HEK293T (cell line): ENCODE measurements at regions not wholly inside any gene's neighbourhood (a gene's known extent, or its start where the extent isn't known, plus 50 kb on each side); places are given as distances from the start of the nearest gene placed in this dataset.

Experiments used
- CTCF ChIA-PET: fragments of 350-600 bp; formaldehyde crosslinking; extraction: SDS; loops from one replicate; lab custom pipeline; 2021; ENCODE audit warnings: antibody characterized with exemption, inconsistent platforms; lab: Yijun Ruan, JAX
- POLR2A ChIA-PET: fragments of 350-600 bp; formaldehyde crosslinking; extraction: SDS; loops from one replicate; lab custom pipeline; 2020; ENCODE audit warnings: antibody characterized with exemption, inconsistent platforms; lab: Yijun Ruan, JAX
- DNase-seq: peaks from one replicate; pipeline ENCODE4 v3.0.0; 2012; ENCODE audit warnings: mixed read lengths; ENCODE audit errors: extremely low spot score
- ARNT ChIP-seq: fragments of 450-650 bp; IDR thresholded peaks from 2 replicates; pipeline ENCODE4 v1.6.1; 2017; ENCODE audit warnings: mild to moderate bottlenecking
- BHLHE40 ChIP-seq: fragments of 450-650 bp; IDR thresholded peaks from 2 replicates; pipeline ENCODE4 v1.6.1; 2016; ENCODE audit warnings: mild to moderate bottlenecking, moderate library complexity, borderline replicate concordance
- CTBP1 ChIP-seq: fragments of 450-650 bp; IDR thresholded peaks from 2 replicates; pipeline ENCODE4 v1.6.1; 2016; ENCODE audit warnings: borderline replicate concordance
- ELF4 ChIP-seq: fragments of 450-650 bp; IDR thresholded peaks from 2 replicates; pipeline ENCODE4 v1.6.1; 2017; ENCODE audit warnings: antibody characterized with exemption
- FOXA1 ChIP-seq: fragments of 450-650 bp; IDR thresholded peaks from 2 replicates; pipeline ENCODE4 v1.6.1; 2016; ENCODE audit warnings: mild to moderate bottlenecking
- FOXK2 ChIP-seq: fragments of 450-650 bp; IDR thresholded peaks from 2 replicates; pipeline ENCODE4 v1.6.1; 2016; ENCODE audit warnings: mild to moderate bottlenecking
- FOXM1 ChIP-seq: fragments of 450-650 bp; IDR thresholded peaks from 2 replicates; pipeline ENCODE4 v1.6.1; 2017; ENCODE audit warnings: mild to moderate bottlenecking, borderline replicate concordance
- HDGF ChIP-seq: fragments of 450-650 bp; IDR thresholded peaks from 2 replicates; pipeline ENCODE4 v1.6.1; 2017; ENCODE audit warnings: antibody characterized with exemption, borderline replicate concordance
- L3MBTL2 ChIP-seq: fragments of 450-650 bp; conservative IDR thresholded peaks from 2 replicates; pipeline ENCODE4 v1.6.1; 2016; ENCODE audit warnings: mild to moderate bottlenecking
- LEF1 ChIP-seq: fragments of 450-650 bp; IDR thresholded peaks from 2 replicates; pipeline ENCODE4 v1.6.1; 2017; ENCODE audit warnings: mild to moderate bottlenecking, borderline replicate concordance
- NFRKB ChIP-seq: fragments of 450-650 bp; IDR thresholded peaks from 2 replicates; pipeline ENCODE4 v1.6.1; 2016; ENCODE audit warnings: mild to moderate bottlenecking, moderate library complexity
- PKNOX1 ChIP-seq: fragments of 450-650 bp; IDR thresholded peaks from 2 replicates; pipeline ENCODE4 v1.6.1; 2016
- SP1 ChIP-seq: fragments of 450-650 bp; IDR thresholded peaks from 2 replicates; pipeline ENCODE4 v1.6.1; 2017
- SUZ12 ChIP-seq: fragments of 450-650 bp; IDR thresholded peaks from 2 replicates; pipeline ENCODE4 v1.6.1; 2016; ENCODE audit warnings: mild to moderate bottlenecking
- TARDBP ChIP-seq: fragments of 450-650 bp; IDR thresholded peaks from 2 replicates; pipeline ENCODE4 v1.6.1; 2016
- ZNF384 ChIP-seq: fragments of 450-650 bp; IDR thresholded peaks from 2 replicates; pipeline ENCODE4 v1.6.1; 2016

GRCh38 chr22:49324527-49325491, 502.9 kb downstream of the BRD1 start:
- ChIA-PET POLR2A (no interaction called here), CTCF (no interaction called here)
- TF ChIP-seq PKNOX1 (no peak), BHLHE40 (no peak), L3MBTL2 (no peak), SP1 (no peak), FOXM1 (no peak), TARDBP (no peak), SUZ12 (no peak), FOXK2 (no peak), ZNF384 (no peak), CTBP1 (no peak), FOXA1 (no peak), HDGF (no peak), NFRKB (no peak), ARNT (no peak)
- DNase-seq = no peak

DNA sequence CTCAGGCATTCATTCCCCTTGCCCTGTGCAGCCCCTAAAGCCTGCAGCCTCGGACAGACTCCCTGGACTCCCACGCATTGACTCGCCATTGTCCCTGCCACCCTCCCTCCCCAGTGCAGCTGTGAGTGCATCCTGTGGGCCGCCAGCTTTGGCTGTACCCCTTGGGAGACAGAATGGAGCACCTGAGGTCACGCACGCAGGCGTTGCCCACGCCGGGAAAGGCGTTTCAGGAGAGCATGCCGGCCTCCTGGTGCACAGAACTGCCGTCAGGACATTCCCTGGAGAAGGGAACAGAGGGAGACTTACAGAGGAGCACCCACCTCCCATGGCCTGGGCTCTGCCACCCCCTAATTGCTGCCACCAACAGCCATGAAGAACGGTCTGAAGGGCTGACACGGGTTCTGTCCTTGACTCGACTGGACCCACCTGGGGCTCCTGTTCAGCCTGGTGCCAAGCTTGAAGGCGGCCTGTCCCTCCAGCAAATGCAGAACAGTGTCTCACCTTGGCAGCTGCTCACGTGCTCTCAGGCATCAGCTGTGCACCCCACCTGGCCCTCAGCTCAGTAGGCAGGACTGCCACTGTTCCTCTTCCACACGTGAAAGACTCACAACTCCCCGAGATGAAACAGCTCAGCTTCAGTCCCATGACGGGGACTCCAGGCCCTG, 503.8 kb downstream of the BRD1 start:
- TF ChIP-seq SP1 = no peak
- TF ChIP-seq L3MBTL2 = no peak
- no peak for TF ChIP-seq NFRKB
- no peak for TF ChIP-seq BHLHE40
- no peak for TF ChIP-seq LEF1
- DNase-seq = no peak
- POLR2A ChIA-PET = no interaction called here
- CTCF ChIA-PET = no interaction called here

DNA sequence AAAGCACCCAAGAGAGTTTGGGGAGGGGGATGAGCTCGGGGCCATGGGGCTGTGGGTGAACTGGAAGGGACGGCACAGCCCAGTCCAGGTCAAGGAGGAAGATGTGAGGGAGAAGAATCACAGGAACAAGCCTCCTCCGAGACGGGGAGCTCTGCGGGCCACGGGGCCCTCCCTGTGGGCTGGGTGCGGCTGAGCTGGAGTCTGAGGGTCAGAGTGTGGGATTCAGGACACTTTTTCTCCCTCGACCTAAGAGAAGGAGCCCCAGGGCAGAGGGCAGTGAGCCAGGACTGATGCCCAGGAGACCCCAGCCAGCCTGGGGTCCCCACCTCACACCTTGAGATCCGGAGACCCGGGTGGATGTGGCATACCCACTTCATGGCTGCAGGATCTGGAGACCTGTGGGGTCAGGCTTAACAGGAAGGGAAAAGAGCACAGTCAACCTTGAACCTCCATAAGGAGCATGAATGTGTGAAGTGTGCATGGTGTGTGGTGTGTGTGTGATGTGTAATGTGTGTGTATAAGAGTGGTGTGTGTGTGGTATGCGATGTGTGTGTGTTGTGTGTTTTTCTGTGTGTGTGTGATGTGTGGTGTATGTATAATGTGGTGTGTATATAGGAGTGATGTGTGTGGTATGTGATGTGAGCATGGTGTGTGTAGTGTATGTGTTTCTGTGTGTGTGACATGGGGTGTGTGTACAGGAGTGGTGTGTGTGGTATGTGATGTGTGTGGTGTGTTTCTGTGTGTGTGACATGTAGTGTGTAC, 504.6 kb downstream of the BRD1 start:
- ChIA-PET CTCF (no interaction called here), POLR2A (no interaction called here)
- TF ChIP-seq SP1 (no peak), CTBP1 (no peak), BHLHE40 (no peak), LEF1 (no peak), SUZ12 (no peak), PKNOX1 (no peak), FOXA1 (no peak), ARNT (no peak), TARDBP (no peak), FOXM1 (no peak), ZNF384 (no peak), ELF4 (no peak), FOXK2 (no peak), HDGF (no peak), NFRKB (no peak), L3MBTL2 (no peak)
- DNase-seq = no peak

- CTCF ChIA-PET = no interaction called here
- DNase-seq = no peak
- POLR2A ChIA-PET = no interaction called here
- TF ChIP-seq SP1 = no peak
- no peak for TF ChIP-seq CTBP1
- TF ChIP-seq HDGF = no peak
- TF ChIP-seq BHLHE40 = no peak
- TF ChIP-seq LEF1 = no peak
- no peak for TF ChIP-seq TARDBP
- TF ChIP-seq L3MBTL2 = no peak
- TF ChIP-seq FOXM1 = no peak
- no peak for TF ChIP-seq FOXK2
- no peak for TF ChIP-seq ELF4
- TF ChIP-seq SUZ12 = no peak
- no peak for TF ChIP-seq NFRKB
- no peak for TF ChIP-seq FOXA1
- no peak for TF ChIP-seq ARNT
These were observed 505.4 kb downstream of the BRD1 start for GRCh38 chr22:49322231-49322630.

- ChIA-PET POLR2A (no interaction called here), CTCF (no interaction called here)
- DNase-seq = no peak
- no peak for TF ChIP-seq TARDBP
- no peak for TF ChIP-seq BHLHE40
- TF ChIP-seq ZNF384 = no peak
- no peak for TF ChIP-seq NFRKB
- no peak for TF ChIP-seq LEF1
- no peak for TF ChIP-seq HDGF
- TF ChIP-seq SP1 = no peak
- TF ChIP-seq ARNT = no peak
- no peak for TF ChIP-seq PKNOX1
- TF ChIP-seq FOXK2 = no peak
- no peak for TF ChIP-seq FOXM1
- no peak for TF ChIP-seq SUZ12
- TF ChIP-seq ELF4 = no peak
These were observed 506.1 kb downstream of the BRD1 start for GRCh38 chr22:49321477-49322055.
